Left hindlimb (tissue), 1 donor: ENCODE measurements at regions not wholly inside any gene's neighbourhood (a gene's known extent, or its start where the extent isn't known, plus 50 kb on each side); places are given as distances from the start of the nearest gene placed in this dataset.
A peak's percentile ranks its signal among the peaks of the same experiment; 100 is the strongest.
"Not testable (repeated sequence)": the region's sequence is repeated elsewhere in the genome, so short reads cannot be mapped to it uniquely, and the experiment has no call there.

ENCODE experiments used
- DNase-seq: peaks from one replicate; pipeline ENCODE4 v3.0.0-alpha.2; 2018

DNA sequence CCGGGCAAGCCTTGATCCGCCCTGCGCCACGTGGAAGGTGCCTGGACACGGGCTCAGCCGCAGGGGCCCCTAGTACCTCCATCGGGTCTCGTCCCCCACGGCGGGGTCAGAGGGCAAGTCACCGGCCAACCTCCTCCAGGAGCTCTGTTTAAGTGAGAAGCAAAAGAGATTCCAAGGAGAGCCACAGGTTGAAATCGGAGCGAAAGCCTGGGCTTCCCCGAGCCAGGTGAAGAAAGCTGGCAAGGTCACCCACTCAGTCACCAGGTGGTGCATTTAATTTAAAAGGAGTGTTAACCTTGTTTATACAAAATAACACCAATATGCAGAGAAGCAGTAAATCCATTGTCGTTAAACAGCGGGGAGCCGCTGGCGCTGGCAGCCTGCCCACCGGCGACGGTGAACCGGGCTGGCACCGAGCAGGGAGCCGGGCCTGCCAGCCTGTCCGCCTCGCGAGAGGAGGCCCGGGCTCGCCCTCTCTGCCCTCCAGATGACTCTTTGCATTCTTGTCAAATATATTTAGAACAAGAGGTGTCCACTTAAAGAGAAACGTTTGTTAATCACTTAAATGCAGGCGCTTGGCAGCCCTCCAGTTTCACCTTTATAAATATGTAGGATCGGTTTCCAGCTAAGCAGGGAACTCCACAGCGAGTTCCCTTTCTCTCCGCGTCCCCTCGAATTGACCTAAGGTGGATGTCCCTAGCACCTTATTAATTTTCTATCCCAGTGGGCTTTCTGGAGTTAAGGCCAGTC is 277.3 kb upstream of the NR2F2 start:
- peak; percentile 44 for DNase-seq

DNA sequence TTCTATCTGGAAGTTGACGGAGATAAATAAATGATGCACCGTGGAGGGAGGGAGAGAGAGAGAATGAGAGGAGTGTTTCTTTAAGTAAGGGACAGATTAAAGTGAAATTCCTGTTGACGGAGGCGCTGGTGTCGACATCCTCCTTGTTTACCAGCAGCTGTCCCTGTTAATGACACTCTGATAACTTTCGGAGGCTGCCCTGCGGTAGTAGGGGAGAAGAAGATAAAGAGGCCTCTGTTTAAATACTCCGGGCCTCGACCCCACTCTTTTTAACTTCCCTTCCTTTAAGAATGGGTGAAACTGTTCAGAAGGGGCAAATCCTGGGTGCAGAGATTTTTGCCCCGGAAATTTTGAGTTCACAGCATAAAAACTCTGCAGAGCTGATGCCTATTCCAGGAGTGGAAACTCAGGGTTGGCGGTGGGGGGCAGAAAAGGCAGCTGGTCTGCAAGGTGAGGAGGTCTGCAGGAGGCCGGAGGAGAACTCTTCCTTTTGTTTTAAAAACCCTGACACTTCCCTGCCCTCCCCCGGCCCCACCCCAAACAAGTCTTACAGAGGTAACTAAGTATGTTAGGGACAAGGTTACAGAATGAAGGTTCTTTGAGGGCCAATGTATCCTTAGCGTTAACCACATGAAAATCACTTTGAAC is 276.6 kb upstream of the NR2F2 start:
- no peak for DNase-seq

DNA sequence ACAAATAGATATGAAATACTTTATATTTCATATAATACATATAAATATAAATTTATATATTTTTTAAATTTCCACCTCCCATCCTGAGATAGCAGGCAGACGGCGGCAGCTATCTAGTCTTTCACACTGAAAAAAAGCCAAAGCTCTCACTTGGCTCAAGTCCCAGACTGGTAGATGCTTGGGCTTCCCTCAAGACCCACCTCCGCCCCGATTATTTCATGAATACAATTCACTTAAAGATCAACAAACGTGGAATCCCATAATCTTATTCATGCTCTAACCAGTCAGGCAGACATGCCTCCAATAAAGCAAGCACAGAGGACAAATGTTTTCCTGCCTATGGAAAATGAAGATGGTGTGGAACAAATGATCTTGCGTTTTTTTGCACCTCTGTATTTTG is 275.9 kb upstream of the NR2F2 start:
- no peak for DNase-seq

DNA sequence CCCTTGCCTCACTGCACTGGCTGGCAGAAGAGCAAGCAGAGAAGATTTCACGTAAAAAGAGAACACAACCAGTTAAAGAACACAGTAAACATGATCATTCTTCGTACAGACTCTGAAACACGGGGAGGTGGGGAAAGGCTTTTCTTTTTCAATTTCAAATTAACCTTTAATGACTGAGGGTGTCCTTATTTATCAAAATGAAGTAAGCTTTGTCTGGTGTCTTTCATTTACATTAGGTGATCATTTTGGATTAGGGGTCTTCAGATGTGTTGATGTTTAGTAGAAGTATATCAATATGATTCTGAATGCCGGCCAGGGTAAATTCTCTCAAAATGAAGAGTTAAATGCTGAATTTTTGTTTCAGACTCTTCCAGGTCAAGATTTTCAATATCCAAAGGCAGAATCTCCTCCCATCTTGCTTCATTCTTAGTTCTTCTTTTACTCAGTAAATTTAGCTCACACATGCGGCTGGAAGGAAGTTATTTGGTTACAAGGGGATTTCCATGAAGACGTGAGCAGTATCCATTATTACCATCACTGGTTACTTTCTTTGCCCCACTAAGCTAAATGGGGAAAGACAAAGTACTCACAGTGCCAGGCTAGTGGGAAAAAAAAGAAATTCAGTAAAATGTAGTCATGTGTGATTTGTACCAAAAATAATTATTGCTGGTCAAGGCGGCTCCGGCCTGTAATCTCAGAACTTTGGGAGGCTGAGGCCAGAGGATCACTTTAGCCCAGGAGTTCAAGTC is 272.2 kb upstream of the NR2F2 start:
- DNase-seq: no peak

DNA sequence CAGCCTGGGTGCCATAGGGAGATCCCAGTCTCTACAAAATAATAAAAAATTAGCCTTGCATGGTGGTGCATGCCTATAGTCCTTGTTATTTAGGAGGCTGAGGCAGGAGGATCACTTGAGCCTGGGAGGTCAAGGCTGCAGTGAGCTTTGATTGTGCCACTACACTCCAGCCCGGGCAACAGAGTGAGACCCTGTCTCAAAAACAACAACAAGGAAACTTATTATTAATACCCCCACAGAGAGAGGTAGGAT is 271.7 kb upstream of the NR2F2 start:
- DNase-seq: not testable (repeated sequence)

DNA sequence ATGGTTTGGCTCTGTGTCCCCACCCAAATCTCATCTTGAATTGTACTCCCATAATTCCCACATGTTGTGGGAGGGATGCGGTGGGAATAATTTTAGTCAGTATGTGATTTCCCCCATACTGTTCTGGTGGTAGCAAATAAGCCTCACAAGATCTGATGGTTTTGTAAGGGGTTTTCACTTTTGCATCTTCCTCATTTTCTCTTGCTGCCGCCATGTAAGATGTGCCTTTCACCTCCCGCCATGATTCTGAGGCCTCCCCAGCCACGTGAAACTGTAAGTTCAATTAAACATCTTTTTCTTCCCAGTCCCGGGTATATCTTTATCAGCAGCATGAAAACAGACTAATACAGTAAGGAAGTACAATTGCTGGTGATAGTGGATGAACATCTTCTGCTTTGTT is 269.9 kb upstream of the NR2F2 start:
- DNase-seq: not testable (repeated sequence)

DNA sequence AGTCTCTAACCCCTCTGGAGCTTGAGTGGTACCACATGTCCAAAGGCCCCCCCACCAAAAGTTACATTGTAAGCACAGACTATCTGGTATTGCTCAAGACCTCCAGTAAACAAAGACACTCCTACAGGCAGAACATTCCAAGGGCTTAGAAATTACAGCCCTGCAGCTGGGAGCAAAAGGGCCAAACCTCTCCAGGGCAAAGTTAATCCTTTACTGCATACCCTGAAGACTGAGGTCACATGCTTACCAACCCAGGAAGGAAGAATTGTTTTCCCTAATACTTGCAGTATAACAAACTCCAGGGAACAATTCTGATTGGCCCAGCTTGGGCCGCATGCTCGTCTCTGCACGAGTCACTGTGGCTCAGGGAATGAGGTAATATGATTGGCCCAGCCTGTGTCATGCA is 266.1 kb upstream of the NR2F2 start:
- DNase-seq: no peak

DNA sequence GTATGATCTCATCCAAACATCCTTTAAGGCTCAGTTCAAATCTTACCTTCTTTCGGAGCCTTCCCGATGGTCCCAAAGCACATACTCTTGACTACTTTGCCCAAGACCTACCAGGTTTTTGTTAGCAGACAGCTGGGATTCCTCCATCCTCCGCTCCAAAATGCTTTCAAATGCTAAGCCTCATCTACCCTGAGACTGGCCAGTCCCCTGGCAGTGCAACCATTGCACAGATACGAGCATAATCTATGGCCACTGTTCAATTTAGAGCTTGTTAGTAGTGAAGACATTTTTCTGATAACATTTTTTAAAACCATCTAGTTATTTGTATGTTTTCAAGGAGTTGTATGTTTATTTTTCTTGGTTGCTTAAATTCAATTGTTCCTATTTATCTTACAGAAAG is 264.4 kb upstream of the NR2F2 start:
- DNase-seq: no peak

DNA sequence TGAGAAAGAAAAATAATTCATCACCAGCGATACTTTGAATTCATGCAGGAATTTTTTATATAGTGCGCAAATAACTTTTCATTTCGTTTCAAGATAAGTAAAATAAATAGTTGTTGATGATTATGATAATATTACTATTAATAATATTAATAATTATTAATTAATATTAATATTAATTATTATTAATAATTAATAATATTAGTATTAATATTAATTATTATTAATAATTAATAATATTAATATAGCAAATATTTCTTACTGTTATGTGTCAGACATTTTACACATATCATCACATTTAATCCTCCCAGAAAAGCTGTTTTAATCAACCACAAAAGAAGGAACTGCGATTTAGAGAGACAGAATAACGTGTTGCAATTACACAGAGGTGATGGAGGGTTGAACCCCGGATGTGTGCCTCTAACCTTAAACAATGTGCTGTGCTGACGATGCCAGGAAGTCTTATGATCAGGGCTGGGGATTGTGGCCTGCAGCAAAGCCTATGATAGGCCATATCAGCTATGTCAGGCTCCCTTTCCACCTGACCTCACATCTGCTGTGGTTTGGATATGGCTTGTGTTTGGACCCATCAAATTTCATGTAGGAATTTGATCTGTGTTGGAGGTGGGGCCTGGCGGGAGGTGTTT is 263.5 kb upstream of the NR2F2 start:
- no peak for DNase-seq

DNA sequence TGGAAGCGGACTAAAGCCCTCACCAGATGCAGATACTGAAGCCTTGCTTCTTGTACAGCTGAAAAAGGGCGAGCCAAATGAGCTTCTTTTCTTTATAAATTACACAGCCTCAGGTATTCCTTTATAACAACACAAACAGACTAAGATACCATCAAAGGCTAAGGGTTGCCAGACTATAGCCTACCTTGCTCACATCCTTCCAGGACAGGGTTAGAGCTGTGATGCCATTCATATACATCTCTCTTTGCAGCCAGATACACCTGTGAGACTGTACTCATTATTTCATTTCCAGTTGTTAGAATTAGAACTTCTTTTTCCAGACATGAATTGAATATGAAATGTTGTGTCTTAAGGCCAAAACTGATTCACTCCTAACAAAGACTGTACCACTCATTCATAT is 262.8 kb upstream of the NR2F2 start:
- DNase-seq: no peak

DNA sequence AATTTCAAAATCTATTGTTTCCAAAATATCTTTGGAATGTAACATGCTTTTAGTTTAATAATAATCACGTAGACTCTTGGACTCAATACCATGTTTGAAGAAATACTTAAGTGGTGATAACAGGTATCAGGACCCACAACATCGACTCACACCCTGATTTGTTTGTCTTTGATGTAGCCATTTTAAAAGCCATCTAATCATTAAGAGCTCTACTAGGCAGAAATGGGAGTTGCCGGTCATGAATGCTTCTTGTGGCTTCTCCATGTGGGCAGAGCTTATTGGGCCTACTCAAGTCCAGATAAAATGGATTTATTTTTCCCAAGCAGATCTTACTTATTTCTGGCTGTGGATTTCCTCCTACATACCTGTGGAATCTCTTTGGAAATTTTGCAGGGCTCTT is 261.6 kb upstream of the NR2F2 start:
- DNase-seq: no peak

DNA sequence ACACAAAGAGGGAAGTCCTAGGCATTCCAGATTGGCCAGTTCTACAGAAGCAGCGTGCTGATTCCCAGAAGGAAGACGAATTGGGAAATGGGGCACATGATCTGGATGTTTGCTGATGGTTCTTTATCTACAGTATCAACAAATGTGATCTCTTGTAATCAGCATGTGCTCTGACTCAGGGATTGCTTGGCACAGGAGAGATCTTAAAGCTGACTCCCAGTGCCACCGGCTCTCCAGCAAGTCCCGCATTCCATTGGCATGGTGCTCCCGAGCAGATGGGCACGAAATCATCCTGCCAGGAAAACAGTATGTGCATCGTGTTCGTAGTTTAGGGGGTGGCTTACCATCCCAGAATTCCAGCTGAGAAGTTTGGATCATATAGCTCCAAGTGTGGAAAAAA is 259.9 kb upstream of the NR2F2 start:
- DNase-seq: no peak

DNA sequence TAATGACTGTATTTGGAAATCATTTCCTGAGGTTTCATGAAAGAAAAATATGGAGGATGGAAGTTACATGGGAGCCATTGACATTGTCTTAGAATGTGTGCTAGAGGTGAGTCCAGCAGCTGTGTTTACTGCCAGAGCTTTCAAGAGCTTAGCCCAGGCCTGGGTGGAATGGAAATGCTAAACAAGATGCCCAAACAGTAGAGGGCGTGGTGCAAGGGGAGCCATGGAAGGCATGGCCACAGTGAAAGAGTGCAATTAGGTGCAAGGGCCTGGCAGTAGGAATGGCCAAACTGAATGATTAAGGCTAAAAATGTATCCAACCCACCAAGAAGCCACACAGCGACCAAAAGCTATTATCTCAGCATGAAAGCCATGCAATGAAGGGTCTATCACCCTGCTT is 257.7 kb upstream of the NR2F2 start:
- no peak for DNase-seq

DNA sequence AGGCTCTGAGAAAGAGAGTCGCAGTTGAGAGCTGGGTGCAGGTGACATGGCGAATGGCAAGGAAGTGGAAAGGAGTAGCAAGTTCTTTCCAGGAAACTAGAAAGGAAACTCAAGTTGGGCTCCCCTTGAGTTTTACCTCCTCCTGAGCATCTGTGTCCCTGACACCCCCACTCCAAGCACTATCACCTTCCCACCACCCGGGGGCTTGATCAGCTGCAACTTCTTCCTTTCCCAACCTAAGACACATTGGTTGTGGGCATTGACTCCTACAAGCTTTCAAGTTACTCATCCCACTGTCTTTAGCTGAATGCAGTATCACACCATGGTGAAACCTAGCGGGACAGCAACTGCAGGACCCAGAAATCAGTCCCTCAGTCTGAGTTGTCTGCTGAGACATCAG is 256.6 kb upstream of the NR2F2 start:
- no peak for DNase-seq

DNA sequence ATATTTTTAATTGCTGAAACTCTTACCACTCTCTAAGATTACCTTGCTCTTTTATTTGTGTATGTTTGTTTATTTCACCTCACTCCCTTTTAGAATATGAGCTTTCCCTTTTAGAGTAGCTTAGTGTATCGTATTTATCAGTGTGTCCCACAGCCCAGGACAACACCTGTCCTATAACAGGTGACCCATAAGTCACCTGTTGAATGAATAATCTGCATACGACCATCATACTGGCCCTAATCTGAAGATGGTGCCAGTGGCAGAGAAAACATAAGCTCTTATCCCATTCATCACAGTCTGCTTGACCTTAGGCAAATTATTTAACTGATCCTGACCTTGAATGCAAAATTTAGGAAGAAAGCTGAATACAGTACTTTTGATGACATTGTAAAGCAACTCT is 254.6 kb upstream of the NR2F2 start:
- DNase-seq: no peak

DNA sequence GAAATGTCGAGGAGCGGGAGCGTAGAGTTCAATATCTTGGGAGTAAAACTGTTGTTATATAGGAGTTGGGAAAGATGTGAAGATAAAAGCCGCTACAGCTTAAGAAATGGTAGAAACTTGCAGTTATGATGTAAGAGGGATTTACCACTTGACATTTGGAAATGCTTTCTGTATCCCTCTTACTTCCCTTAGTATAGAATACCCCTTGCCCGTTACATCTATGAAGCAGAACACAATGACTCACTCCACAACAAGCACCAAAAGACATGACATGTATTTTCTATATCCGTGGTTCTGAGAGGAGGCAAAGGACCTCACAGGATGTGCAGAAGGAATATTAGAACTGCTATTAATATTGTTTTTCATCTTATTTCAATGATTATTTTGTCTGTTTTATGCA is 254.2 kb upstream of the NR2F2 start:
- no peak for DNase-seq

DNA sequence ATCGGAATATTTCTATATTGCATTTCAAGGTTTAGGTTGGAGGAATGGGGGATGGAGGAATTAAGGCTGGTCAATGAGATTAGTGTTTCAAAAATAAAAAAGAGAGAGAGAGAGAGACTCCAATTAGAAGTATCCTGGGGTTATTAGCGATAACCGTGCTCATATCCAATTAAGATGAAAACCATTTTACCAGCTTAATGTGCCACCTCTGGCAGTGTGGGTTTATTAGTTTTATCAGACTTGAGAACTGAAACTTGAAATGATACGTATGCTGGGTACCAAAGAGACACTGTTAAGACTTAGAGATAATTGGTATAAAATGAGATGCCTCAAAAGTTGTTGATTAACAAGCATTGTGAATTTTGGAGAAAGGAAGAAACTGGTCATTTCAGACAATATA is 251.5 kb upstream of the NR2F2 start:
- no peak for DNase-seq

DNA sequence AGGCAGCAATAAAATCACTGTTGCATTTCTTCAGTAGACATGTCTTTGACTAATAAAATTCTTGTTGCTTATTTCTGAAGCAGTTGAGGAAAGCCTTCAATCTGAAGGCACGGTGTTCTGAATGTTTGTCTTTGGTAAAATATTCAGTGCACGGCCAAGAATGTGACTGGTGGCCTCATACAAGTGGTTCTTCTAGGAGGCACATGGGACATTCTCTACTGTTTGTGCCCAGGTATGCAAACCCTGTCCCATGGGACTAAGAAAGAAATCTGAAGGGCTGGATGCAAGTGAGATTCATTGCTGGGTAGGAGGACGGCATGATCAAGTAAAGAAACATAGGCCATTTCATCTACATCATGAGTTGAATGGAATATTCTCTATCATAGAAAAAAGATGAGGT is 250.6 kb upstream of the NR2F2 start:
- DNase-seq: no peak

DNA sequence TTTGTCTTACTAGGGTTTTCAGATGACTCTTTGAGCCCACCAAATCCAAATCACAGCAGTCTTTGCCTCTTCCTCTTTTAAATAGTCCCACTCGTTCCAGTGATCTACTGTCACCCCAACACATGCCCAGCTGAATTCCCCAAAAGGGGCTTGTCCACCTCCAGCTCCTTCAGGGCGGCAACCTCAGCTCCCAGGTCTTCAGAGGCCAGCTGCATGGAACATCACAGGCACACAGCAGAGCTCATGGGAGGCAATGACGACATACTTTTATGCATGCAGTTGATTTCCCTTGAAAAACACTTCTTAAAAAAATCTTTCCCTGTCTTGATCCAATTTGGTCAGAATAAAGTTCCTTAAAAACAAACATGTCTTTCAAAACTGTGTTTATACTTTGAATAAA is 244.3 kb upstream of the NR2F2 start:
- DNase-seq: no peak

DNA sequence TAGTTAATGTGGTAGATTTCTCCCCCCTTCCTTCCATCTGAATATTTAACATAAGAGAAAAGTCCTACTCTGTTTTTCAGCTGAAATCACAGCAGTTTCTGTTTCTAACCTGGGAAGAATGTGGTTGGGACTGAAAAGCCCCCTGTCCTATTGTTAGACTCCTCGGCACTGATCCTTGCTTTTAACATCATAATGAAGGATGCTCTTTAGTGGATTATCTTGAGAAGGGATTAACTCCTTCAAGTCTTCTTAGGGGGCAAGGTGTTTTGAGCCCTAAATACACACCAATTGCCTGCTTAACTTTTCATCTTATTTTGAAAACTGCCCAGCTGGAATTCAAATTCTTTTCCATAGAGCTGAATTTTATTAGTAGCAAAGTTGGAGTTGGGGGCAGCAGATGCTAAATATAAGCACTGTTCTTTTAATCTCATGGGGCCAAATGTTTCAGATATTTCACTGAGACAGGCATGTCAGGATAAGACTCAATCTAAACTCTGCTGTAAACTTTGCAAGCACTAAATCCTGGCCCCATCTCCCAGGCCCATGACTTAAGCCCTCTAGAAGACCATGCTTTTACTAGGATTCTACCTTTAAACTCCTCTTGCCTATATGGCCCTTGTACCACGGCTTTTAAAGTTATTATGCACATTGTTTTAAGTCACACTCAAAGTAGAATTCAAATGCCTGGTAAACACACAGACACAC is 243.2 kb upstream of the NR2F2 start:
- no peak for DNase-seq

DNA sequence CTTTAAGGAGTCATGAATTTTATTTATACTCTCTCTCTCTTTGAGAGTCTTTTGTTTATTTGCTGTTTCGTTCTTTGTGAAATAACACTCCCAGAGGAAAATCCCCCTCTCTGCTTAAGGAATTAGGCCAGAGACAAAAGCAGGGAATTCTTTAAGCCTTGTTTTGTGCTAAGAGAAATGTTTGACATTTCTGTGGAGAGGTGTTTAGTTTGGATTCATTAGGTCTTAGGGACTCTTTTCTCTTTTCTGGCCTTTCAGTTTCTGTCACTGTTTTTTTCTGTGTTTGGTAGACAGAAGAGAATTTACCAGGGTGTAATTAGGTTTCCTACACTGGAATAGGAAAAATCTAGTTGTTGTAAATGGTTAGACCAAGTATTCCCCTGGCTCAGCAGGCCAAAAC is 241.8 kb upstream of the NR2F2 start:
- DNase-seq: no peak

DNA sequence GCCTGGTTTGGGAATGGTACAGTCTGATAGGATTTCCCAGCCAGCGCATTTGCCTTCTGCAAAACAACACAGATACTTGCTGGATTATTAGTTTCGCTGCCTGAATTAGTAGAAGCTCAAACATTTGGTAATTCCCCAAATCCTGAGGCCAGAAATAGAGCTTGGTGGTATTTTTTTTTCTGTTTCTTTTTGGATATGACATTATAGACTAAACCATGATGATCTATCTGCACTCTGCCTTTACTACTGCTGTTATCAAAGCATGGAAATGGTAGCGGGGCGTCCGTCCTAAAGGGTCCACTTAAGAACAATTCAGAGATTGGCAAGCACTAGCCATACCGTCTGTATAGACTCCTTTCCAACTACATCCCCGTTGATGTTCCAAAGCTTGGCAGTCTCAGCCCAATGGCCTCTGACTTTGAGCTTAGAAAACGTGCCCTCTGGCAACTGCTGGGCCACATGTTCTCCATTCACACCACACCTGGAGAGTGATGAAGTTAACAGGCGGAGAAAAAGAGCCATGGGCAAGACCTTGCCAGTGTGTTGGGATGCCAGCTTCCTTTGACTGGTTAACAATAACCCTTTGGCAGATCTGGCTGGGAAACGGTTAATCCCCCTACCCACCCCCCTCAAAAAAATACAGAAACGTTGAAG is 241.0 kb upstream of the NR2F2 start:
- DNase-seq: no peak

DNA sequence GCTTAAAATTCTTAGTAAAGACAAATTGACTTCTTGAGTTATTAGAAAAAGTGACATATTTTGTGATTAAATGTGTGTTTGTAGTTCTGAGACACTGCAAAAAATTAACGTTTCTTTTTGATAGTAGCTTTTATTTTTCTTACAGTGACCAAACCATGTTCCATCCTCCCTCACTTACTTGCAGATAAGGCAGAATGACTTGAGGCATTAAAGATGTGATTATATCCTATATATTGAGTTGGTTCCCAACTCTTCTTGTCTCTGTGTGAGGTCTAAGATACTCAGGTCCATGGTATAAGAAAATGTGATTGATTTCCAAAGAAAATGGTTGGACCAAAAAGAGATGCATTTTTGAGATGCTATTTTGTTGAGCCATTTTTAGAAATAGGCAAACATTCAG is 238.3 kb upstream of the NR2F2 start:
- DNase-seq: no peak
